ENCODE measurements at regions not wholly inside any gene's neighbourhood (a gene's known extent, or its start where the extent isn't known, plus 50 kb on each side); places are given as distances from the start of the nearest gene placed in this dataset.

DNA sequence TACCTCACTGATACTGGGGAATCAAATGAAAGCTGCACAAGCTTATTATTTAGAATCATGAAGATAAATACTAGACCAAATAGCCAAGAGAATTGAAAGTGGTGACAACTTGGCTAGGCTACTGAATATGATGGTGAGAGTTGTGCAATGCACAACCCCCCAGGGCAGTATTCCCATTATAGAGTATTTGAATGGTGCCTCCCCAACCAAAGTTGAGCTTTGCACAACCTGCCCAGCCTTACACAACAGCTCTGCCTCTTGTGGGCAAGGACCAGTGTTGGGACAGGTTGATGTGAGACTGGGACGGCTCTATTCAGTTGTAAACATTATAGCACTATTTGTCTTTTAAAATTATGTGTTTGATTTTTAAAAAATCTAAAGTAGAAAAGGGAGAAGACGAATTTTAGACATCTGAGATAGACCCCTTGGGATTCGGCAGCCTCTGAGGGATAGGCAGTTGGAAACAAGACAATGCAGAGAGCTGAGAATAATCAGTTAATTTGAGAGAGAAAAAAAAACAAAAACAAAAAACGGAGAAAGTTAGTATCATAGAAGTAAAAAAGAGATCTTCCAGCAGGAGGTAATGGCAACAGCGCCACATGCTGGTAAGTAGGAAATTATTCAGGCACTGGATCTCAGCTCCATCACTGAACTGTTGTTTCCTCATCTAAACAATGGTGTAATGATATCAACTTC lies 91.0 kb upstream of the KCNA3 start:
- peak in 1 of 2 donors; percentile 29 for DNase-seq (ENCODE audit: extremely low read depth in 1 of 2, low read depth in 1 of 2)

DNA sequence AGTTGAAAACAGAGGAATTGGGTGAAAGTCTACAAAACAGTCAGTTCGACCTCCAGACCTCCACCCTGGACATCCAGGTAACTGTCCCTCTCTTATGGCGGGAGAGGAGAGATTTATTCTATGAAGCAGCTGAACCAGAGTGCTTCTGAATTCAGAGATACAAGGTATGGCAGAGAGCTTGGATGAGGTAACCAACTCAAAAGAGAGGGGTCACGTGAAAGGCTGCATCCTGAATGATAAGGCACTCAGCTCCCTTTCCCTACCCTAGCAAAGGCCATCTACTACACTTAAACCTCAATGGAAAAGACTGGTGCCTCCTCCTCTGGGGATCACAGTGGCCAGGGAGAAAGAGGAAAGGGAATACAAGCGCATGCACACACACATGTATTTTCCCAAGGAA lies 88.4 kb upstream of the KCNA3 start:
- DNase-seq (ENCODE audit: extremely low read depth in 1 of 2, low read depth in 1 of 2): no peak

DNA sequence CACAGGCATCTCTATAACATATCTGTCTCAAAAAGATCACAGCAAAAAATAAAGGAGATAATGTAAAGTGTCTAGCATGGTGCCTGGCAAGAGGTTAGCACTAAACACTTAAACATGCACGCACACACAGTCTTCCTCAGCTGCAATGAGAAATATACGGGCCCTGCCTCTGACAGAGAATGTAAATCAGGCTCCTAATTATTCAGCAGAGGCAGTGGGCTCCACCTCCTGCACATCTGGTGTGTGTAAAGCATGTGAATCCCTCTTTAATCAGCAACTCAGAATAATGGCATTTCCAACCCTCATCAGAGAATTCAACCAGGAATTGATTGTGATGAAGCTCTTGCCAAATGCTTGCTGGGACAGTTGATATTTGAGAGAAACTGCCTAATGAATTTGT lies 85.6 kb upstream of the KCNA3 start:
- DNase-seq (ENCODE audit: extremely low read depth in 1 of 2, low read depth in 1 of 2): no peak

DNA sequence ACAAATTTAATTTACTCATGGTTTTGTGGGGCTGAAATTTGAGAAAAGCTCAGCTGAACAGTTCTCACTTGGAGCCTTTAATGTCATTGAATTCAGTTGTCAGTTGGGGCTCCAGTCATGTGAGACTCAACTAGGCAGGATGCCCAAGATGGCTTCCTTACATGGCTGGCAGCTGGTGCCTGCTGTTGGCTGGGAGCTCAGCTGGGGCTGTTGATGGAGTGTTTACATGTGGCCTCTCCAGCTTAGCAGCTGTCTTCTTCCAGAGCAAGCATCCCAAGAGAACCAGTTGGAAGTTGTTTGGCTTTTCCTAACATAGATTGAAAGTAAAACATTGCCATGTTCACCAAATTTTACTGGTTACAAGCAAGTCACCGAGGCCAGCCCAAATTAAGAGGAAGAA lies 81.8 kb upstream of the KCNA3 start:
- no peak for DNase-seq (ENCODE audit: extremely low read depth in 1 of 2, low read depth in 1 of 2)

DNA sequence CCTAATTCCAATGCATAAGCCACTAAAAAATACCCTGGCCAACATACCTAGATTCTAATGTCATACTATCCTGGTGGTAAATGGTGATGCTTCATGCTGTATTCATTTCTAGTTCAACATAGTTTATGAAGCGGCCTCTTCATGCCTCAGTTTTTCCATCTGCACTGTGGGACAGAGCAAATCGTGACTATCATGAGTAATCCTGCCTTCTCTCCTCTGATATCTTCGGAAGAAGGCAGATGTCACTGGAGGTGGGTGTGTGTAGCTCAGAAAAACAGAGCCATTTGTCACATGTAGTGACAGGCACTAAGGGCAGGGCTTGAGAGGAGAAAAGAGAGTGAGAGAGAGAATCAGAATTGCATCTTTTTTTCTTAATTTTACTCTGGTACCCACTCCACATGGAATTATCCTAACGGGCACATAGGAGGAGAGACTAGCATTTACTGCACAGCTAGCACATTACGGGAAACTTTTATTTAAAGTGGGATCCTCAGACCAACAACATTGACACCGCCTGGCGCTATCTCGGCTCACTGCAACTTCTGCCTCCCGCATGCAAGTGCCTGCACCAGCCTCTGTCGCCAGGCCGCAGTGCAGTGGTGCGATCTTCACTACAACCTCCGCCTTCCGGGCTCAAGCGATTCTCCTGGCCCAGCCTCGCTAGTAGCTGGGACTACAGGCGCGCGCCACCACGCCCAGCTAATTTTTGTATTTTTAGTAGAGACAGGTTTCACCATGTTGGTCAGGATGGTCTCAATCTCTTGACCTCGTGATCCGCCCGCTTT lies 78.4 kb upstream of the KCNA3 start:
- peak in 1 of 2 donors; percentile 5 for DNase-seq (ENCODE audit: extremely low read depth in 1 of 2, low read depth in 1 of 2)

- DNase-seq (ENCODE audit: extremely low read depth in 1 of 2, low read depth in 1 of 2): no peak
Observed at GRCh38 chr1:110750562-110750961, 75.8 kb upstream of the KCNA3 start.

- DNase-seq (ENCODE audit: extremely low read depth in 1 of 2, low read depth in 1 of 2): no peak
Observed at GRCh38 chr1:110749960-110750359, 75.2 kb upstream of the KCNA3 start.

GRCh38 chr1:110746644-110747259 lies 72.0 kb upstream of the KCNA3 start:
- DNase-seq (ENCODE audit: extremely low read depth in 1 of 2, low read depth in 1 of 2): peak in 1 of 2 donors; percentile 22

- DNase-seq (ENCODE audit: extremely low read depth in 1 of 2, low read depth in 1 of 2): no peak
Observed at GRCh38 chr1:110743397-110743796, 68.7 kb upstream of the KCNA3 start.

- DNase-seq (ENCODE audit: extremely low read depth in 1 of 2, low read depth in 1 of 2): no peak
Observed at GRCh38 chr1:110736900-110737605, 62.3 kb upstream of the KCNA3 start.

- DNase-seq (ENCODE audit: extremely low read depth in 1 of 2, low read depth in 1 of 2): no peak
Observed at GRCh38 chr1:110734133-110734680, 59.5 kb upstream of the KCNA3 start.

DNA sequence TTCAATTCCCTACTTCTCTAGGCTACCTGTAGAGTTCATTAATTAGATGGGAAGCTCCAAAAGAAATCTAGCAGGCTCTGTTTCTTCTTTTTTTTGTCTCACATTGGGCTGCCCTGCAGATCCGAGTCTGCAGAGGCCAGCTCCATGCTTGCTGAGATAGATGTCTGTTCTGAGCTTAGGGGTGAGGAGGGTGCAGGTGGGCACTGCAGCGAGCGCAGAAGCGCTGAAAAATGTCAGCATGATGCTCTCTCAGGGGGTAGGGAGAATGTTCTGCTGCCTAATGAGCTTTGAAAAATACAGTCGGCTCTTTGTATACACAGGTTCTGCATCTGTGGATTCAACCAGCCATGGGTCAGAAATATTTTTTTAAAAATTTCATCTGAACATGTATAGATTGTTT lies 56.8 kb upstream of the KCNA3 start:
- DNase-seq (ENCODE audit: extremely low read depth in 1 of 2, low read depth in 1 of 2): no peak

- DNase-seq (ENCODE audit: extremely low read depth in 1 of 2, low read depth in 1 of 2): no peak
Observed at GRCh38 chr1:110728388-110729001, 53.8 kb upstream of the KCNA3 start.

DNA sequence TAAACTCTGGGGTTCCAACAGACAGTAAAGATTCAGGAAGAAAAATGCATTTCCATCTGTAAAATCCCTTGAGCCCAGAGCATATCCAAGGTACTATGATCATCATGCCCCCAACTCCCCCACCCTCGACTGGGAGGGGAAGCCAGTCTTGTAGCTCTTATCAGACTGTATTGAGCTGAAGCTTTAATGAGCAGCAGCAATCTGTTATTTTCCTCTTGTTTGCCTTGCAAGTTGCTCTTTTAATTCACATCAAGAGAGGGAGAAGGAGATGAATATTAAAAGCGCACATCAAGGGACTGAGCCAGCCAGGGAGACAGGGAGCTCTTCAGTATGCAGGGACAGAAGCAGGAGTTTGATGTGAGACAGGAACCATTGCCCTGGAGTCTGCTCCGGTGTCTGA lies 52.5 kb upstream of the KCNA3 start:
- DNase-seq (ENCODE audit: extremely low read depth in 1 of 2, low read depth in 1 of 2): no peak

- no peak for DNase-seq (ENCODE audit: extremely low read depth in 1 of 2, low read depth in 1 of 2)
Observed at GRCh38 chr1:110726755-110727154, 52.0 kb upstream of the KCNA3 start.

Measured in stimulated activated CD8-positive, alpha-beta memory T cell treated with anti-CD3 and anti-CD28 coated beads, Interleukin-7, amount 100 ng/mL, for 48 hours (primary cell).